NB4 (cell line): ENCODE measurements at regions not wholly inside any gene's neighbourhood (a gene's known extent, or its start where the extent isn't known, plus 50 kb on each side); places are given as distances from the start of the nearest gene placed in this dataset.

ENCODE experiments used
- DNase-seq: peaks from one replicate; pipeline ENCODE4 v3.0.0; 2010; ENCODE audit warnings: low read depth
- H3K4me3 ChIP-seq: one replicate; pipeline ENCODE4 v1.5.1; 2011; ENCODE audit warnings: mild to moderate bottlenecking, low read depth, low read length, moderate library complexity
- CTCF ChIP-seq: IDR thresholded peaks from one replicate; pipeline ENCODE4 v1.5.1; 2012; ENCODE audit warnings: low read depth, low read length
- MYC ChIP-seq: IDR thresholded peaks from 2 replicates; pipeline ENCODE4 v1.6.1; 2011; ENCODE audit warnings: low read depth, low read length
- POLR2A ChIP-seq: IDR thresholded peaks from 2 replicates; pipeline ENCODE4 v1.6.1; 2011; ENCODE audit warnings: mild to moderate bottlenecking; ENCODE audit not compliant: insufficient read length; ENCODE audit errors: extremely low read depth
- TF ChIP-seq, protein P1 (sequence below): IDR thresholded peaks from 2 replicates; pipeline ENCODE4 v1.6.1; 2011; ENCODE audit warnings: low read depth, low read length

DNA sequence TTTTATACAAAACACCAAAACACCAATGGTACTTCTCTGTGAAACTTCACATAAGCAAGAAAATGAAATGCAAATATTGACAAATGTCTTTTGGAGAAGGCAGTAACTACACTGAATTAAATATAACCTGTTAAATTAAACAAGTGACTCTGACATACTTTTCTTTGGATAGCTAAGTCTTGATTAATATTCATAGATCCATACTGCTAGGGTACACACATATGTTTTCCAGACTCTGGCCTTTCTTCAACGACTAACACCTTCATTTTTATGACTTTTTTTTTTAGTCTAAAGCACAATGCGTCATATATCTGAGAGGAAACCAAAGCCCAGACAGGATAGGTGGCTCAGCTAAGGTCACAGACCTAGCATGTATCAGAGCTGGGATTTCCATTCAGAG lies 263.7 kb downstream of the TENT4A start:
- DNase-seq = no peak
- no peak overlapping the region for H3K4me3 ChIP-seq
- TF ChIP-seq MYC = no peak
- TF ChIP-seq CTCF = no peak
- no peak for TF ChIP-seq POLR2A
- TF ChIP-seq, protein P1, sequence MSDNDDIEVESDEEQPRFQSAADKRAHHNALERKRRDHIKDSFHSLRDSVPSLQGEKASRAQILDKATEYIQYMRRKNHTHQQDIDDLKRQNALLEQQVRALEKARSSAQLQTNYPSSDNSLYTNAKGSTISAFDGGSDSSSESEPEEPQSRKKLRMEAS = no peak

GRCh38 chr5:6979061-6979460 lies 265.8 kb downstream of the TENT4A start:
- H3K4me3 ChIP-seq = no peak overlapping the region
- no peak for DNase-seq
- no peak for TF ChIP-seq POLR2A

GRCh38 chr5:6989230-6989629 lies 276.0 kb downstream of the TENT4A start:
- TF ChIP-seq CTCF = no peak
- TF ChIP-seq MYC = no peak
- TF ChIP-seq POLR2A = no peak
- TF ChIP-seq, protein P1 = no peak
- no peak for DNase-seq
- no peak overlapping the region for H3K4me3 ChIP-seq

DNA sequence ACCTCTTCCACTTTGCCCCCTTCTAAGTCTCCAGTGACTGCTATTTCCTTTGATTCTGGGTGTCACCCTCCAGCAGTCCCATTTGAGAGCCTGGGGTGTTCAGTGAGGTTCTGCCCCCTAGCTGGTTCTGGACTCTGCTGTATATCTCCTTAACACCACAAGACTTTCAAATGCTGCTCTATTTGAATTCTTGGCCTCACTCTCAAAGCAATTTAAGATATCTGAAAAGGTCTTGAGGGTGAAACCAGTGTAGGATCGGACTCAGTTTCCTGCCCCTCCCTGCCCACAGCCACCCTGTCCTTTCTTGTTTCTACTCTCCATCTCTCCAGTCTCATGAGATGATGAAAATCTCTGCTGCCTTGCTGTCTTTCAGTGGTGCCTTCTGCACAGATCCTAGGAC lies 280.9 kb downstream of the TENT4A start:
- no peak overlapping the region for H3K4me3 ChIP-seq
- TF ChIP-seq MYC = no peak
- TF ChIP-seq CTCF = no peak
- TF ChIP-seq, protein P1 = no peak
- no peak for TF ChIP-seq POLR2A
- no peak for DNase-seq

- H3K4me3 ChIP-seq = no peak overlapping the region
- no peak for DNase-seq
- TF ChIP-seq POLR2A (no peak), CTCF (no peak), MYC (no peak)
- TF ChIP-seq, protein P1 = no peak
Measured at GRCh38 chr5:6995115-6995514, 281.9 kb downstream of the TENT4A start.

DNA sequence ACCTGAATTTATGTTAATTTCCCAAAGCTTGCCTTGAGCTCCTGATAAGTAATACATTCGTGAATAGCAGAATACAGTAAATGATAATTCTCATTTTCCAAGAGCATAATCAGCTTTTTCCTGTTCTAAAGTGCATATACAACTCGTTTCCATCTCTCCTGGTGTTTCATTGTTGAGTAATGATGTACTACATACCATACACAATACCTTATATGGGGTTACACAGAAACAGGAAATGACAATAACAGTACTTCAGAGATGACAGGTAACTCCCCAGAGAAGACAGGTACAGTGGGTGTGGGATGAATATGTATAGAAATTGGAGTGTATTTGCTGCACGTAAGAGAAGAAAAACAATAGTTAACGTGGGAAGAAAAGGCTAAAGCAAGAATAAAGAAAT lies 287.1 kb downstream of the TENT4A start:
- TF ChIP-seq POLR2A (no peak), MYC (no peak), CTCF (no peak)
- TF ChIP-seq, protein P1 = no peak
- H3K4me3 ChIP-seq = no peak overlapping the region
- no peak for DNase-seq
